ENCODE measurements at regions not wholly inside any gene's neighbourhood (a gene's known extent, or its start where the extent isn't known, plus 50 kb on each side); places are given as distances from the start of the nearest gene placed in this dataset.

DNA sequence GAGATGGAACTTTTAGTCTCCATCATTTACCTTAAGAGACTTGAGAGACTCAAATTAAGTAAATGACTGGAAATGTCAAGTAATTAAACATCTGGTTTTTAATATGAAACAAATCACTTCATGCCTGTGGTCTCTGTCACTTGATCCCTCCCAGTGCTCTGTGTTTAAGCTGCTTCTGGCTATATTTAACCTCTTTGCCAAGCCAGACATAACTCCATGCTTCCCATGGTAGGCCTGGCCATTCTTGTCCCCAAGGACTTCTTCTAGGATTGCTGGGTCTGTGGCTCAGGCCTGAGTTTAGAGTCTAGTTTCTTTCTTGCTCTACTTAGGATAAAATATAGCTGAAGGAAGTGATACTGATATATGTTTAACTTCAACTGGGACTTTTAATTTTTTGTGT, 1013.6 kb downstream of the FLRT2 start:
- no peak for DNase-seq

DNA sequence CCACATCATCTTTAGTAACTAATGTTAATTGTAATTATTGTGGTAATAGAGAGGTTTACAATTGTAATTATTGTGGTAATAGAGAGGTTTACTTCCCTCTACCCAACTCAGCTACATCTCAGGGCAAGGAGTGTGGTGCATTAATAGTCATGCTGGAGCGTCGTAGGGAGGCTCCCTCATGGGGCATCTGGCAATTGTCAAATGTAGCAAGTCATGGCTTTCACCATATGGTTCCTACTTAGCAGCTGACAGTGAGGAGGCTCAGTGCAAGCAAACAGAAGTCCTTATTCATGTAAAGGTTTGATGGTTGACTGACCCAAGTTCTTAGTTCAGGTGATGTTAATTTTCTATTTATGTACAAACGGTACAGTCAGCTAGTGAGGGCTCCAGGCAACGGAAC, 1012.0 kb downstream of the FLRT2 start:
- no peak for DNase-seq

DNA sequence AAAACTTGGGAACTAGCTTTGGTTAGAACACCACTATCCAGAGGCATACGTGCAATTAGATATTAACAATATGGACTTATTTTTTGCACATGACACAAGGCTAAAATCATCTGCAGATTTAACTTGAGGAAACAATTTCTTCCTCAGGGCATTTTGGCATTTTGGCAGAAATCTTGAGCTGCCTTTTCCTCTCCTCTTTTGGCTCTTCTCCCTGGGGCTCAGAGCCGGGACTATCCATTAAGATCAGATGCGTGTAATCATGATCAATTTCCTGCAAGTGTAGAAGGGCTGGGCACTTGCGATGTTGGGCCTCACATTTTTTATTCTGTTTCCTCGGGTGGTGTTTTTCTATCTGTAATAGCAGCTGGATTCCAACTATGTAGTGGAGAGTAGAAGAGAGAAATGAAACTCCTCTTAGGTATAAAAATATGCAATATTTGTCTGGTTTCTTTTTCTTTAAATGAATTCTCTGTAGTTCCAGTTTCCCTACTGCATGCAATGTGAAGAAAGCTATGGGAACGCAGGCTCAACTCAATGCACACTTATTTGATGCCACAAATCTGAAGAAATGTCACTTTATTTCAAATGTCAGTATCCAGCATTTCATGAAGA, 1010.8 kb downstream of the FLRT2 start:
- DNase-seq, result no peak

DNA sequence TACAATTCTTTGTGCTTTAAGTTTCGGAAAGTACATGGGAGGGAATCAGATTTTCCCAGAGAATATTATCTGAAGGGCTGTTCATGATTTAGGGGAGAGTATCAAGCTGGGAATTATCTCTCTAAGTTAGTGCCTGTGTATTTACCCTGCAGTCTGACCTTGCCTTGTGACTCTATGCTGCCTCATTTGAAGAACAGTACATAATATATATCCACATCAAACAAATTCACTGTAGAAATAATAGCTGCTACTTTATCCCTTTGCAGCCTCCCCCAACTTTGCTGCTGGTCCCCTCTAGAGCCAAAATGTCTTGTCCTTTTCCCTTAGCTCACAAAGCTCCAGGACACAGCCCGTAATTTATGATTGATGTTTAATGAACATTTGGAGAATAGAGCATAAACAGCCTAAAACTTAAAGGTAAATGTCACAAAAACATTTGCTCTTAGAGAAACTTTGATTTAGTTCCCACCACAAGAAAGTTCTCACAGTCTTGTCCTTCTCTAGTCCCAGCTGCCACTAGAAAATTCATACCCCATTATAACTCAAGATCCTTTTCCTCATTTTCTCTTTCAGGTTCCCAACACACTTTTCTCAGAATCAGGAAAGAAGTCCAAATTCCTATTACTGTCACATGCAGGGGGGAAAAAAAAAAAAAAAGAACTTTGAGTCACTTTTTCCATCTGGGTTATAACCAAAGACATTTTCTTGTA, 1009.6 kb downstream of the FLRT2 start:
- DNase-seq, result no peak

DNA sequence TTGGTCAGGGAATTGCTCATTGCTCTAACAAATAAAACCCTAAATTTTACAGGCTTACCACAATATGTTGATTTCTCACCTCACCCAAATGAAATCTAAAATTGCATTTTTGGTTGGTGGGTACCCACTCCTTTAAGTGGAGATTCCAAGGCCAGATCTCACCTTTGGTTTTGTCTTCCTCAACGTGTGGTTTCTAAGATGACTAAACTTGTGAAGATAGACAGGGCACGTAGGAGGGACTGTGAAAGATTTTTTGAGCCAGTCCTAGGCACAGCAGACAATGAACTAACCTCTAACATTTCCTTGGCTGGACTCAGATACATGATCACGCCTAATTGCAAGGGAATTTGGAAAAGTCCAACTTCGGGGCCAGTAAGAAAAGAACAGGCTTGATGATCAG, 1003.9 kb downstream of the FLRT2 start:
- no peak for DNase-seq

DNA sequence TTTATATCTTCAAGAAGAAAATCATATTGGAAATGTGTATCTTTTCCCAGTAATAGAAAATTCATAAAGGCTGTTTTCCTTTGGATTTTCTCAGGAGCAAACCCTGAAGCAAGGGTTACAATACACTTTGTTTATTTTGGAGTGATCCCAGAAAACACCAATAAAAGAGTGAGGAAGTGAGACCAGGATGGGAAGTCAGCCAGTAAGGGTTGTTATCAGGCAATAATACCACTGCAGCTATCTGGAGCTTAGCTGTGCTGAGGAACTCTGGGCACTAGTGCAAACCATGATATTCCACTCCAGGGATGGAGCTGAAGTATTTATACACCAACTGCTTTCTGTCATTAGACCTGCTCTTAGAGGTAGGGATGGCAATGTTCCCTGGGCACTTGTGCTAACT, 1002.3 kb downstream of the FLRT2 start:
- no peak for DNase-seq

DNA sequence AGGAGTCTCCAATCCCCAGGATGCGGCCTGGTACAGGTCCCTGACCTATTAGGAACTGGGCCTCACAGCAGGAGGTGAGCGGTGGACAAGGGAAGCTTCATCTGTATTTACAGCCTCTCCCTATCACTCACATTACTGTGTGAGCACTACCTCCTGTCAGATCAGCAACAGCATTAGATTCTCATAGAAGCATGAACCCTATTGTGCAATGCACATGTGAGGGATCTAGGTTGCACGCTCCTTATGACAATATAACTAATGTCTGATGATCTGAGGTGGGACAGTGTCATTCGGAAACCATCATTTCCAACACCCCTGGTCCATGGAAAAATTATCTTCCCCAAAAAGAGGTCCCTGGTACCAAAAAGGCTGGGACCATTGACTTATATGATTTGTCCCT, 1000.5 kb downstream of the FLRT2 start:
- no peak for DNase-seq

DNA sequence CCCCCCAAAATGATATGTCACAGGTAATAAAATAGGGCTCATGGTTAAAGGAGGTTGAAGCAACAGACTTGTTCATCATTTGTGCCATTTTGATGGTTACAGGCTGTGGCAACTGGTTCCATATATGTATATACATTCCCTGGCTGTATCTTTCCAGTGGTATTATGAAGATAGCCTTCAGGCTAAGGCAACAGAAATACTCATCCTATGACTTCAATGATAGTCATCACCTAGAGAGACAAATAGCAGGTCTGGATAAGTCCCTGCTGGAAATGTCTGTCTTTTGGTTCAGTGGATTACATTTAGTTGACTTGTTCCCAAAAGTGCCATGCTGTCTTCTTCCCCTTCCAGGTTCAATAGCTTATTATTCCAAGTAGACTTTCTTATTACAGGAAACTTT, 997.4 kb downstream of the FLRT2 start:
- no peak for DNase-seq

DNA sequence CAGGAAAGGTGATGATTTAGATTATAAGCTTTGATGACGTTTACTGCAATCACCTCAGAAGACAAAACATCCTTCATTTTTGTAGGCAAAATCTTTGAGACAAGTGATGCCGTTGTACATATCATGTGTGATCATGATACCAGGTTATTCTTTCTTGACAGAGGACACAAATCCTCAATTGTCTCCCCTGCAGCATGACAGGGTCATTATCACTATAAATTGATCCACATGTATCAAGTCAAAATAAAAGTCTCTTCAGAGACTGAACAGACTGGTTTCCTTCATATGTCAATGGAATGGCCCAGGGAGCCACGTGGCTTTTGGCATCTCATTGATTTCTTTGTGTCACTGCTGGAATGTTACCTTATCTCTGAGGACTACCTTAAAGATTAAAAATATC, 995.7 kb downstream of the FLRT2 start:
- no peak for DNase-seq

DNA sequence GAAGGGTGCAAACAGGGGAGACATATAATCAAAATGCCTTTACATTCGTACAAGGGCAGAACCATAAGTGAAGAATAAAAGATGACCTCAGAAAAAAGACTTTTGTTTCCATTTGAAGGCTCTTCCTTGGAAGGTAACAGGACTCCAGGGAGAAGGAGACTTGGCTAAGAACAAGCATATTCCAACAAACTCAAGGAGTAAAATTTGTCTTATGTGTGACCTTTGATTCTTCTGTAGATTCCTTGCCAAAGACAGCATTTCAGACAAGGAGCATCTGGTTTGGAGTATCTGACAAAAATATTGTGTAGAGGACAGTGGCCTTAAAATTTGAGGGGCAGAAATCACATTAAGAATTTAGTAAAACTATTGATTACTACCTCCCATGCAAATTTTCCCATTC, 991.9 kb downstream of the FLRT2 start:
- DNase-seq, result no peak

DNA sequence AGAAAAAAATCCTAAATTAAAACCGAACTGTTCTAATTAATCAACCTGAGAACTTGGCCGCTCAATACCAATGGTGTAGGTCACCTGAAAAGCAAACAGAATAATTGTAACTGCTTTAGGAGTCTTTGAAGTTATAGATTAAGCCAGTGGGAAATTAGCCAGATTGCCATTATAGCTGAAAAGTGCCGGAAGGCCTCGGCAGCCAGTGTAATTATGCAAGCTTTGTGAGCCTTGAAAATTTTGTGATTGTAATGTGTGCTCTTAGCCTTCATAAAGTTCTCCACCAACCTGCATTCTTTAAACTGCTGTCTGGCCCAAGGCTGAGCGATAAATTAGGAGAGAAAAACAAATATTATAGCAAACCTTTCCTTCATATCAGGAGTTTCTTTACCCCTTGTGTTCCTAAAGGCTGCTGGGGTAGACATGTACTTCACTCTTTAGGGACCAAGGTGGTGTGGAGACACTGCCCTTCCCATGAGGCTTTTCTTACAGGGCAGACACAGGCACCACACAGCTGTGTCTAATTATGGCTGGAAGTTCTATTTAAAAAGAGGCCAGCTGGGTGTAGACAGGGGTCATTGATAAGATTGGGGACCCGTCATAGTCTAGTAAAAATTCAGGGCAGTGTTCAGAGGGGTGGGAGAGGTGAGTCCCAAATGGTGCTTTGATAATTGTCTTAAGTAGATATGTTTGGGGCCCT, 991.2 kb downstream of the FLRT2 start:
- no peak for DNase-seq

DNA sequence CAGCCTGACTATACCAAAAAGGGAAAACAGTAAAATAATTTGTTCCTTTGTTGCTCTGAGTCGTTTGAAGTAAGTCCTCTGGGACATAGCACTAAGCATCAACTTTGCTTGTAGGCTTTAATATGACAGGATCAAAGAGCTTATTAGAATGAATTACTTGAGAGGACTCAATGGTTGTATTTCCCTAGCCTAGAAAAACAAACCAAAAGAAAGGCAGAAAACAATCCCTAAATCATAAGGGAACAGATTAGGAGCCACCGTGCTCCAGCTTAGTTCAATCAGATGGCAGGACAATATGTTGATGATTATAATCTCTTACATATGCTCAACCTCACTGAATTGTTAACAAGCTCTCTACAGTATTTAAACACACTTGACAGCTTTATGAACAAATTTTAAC, 988.4 kb downstream of the FLRT2 start:
- no peak for DNase-seq

DNA sequence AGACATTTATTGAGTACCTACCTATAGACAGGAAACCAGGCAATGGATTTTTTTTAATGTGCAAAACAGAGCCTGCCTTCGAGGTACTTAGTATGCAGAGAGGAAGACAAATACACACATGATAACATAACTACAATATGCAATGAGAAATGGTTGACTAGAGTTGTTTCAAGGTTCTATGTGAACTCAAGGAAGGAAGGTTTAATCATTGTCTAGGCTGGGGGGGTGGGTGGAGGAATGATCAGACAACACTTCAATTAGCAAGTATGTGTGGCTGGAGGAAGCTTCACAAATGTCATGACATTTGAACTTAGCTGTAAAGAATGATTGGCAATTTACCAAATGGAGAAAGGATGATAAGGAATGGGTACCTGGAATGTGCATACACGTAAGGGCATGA, 985.3 kb downstream of the FLRT2 start:
- no peak for DNase-seq

DNA sequence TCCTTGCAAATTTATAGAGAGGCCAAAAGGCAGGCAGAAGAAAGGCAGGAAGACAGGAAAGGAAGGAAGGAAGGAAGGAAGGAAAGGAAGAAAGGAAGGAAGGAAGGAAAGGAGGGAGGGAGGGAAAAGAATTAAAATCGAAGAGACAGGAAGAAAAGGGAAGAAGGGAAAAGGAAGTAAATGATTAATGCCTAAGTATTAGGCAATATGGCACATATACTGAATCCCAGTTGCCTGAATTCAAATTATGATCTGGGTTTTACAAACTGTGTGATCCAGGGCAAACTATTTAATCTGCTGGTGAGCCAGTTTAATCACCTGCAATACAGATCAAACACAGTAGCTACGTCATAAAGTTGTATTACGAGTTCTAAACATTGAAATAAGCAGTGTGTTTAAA, 983.6 kb downstream of the FLRT2 start:
- DNase-seq, result no peak

DNA sequence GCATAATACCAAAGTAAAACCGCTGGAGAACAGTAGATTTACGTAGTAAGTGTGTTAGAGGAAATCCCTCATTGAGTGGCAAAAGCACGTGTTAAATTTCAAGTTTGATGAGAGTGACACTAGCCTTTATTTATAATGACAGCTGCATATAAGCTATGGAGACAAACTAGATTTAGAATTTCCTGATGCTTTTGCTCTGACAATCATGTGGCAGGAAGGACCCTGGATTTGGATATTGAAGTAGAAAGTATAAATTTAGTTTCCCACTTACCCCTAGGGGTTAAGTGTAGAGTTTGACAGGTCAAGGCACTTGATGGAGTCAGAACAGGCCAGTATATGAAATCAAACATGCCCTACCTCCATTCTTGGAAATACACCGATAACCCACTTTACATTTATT, 983.1 kb downstream of the FLRT2 start:
- DNase-seq, result no peak

DNA sequence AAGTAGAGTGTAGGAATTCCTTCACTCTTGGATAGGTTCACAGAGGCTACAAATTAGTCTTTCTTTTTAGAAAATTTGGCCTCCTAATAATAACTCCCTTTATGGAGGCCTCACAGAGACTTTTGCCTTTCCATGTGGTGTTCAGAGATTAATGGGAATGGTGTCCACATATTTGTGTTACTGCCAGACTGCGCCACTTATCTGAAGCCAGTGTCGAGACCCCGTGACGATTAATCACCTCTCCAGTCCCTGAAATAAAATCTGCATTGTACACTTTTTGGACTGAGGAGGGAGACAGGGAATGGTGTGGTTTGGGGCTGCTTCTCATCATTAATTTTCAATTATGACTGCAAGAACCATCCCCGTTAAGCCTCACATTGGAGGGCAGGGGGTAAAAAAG, 980.5 kb downstream of the FLRT2 start:
- DNase-seq, result no peak

DNA sequence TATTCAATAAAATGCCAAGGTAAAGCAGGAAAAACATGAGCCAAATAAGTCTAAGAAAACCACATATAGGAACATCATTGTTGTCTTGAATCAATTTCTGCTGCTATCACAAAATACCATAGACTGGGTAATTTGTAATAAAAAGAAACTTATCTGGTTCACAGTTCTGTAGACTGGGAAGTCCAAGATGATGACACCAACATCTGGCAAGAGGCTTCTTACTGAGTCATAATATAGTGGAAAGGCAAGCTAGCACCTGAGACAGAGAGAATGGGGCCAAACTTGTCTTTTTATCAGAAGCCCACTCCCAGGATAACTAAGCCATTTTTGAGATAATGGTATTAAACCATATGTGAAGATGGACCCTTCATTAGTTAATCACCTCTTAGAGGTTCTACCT, 975.9 kb downstream of the FLRT2 start:
- DNase-seq, result no peak

DNA sequence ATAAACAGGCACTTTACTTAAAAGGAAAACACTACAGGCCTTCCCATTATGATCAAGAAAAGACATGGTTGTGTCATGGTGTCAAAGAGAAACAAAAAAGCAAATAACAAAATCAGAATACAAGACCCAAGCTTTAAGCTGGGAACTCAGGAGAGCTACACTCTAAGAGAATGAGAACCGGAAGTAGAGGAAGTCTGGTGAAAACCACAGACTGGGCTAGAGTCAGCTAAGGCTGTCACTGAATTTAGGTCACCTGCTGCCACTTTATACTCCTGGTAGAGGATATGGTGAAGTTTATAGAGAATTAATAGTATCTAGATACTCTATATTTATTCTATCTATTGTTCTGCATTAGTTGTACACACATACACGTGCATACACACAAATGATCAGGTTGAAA, 971.7 kb downstream of the FLRT2 start:
- DNase-seq, result no peak

DNA sequence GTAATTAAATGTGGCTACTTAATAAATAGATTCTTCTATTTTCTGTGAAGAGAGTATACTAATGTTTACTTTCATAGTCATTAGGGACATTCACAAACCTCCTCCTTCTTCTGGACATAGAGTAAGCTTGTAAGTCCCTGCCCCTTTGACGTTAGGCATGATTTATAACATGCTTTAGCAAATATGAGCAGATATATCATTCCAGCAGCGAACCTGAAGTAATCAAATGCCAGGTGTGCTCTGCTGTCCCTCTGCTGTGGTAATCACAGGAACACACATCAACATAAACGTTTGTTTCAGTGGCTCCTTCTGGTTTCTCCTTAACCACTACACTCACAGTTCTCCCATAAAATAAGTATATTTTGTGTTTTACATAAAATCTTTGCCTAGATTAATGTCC, 961.8 kb downstream of the FLRT2 start:
- no peak for DNase-seq

DNA sequence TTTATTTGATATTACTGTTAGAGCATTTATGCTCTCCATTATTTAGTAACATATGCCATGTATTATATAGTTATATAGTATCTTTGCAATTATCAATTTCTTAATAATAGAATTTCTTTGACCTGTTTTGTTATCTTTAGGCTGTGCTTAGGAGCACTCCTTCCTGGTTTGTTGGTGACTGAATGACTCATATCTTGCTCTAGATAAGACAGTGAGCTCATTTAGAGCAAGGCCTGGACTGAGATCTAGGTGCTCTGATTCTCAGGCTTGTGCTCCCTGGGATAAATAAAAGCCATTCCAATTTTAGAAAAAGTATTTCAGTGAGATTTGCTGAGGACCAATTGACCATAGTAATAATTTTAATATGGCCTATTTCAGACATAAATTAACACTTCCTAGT, 951.2 kb downstream of the FLRT2 start:
- DNase-seq, result no peak

DNA sequence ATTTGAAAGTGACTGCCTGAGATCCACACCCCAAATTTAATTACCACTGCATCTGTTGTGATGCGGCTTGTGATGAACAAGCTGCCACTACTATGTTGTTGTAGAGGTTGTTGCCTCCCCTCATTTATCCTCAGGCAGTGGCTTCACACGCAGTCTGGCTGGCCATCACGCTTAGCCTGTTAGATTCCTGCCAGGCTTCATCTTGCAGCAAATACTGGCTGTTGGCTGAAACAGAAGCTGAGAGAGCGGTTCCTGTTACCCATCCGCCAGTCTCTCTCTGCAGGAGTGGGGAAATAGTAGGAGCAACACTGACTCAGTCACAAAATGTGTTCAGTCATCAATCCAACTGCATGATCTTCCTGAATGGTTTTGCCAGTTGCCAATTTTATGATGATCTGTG, 934.4 kb downstream of the FLRT2 start:
- DNase-seq, result no peak

DNA sequence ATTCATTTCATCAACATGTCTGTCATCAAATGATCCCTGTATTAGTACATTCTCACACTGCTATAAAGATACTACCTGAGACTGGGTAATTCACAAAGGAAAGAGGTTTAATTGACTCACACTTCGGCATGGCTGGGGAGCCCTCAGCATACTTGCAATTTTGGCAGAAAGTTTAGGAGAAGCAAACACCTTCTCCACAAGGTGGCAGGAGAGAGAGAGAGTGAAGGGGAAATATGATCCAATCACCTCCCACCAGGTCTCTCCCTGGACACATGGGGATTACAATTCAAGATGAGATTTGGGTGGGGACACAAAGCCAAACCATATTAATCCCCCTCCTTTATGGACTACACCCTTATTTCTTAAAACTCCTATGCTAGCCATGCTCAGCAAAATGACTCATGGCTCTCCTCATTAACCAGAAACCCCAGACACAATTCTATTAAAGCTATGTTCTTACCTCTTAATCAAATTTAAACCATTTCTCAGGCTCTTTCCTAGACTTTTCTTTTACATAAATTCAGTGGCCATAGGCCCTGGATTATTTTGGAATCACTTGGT, 932.3 kb downstream of the FLRT2 start:
- no peak for DNase-seq

DNA sequence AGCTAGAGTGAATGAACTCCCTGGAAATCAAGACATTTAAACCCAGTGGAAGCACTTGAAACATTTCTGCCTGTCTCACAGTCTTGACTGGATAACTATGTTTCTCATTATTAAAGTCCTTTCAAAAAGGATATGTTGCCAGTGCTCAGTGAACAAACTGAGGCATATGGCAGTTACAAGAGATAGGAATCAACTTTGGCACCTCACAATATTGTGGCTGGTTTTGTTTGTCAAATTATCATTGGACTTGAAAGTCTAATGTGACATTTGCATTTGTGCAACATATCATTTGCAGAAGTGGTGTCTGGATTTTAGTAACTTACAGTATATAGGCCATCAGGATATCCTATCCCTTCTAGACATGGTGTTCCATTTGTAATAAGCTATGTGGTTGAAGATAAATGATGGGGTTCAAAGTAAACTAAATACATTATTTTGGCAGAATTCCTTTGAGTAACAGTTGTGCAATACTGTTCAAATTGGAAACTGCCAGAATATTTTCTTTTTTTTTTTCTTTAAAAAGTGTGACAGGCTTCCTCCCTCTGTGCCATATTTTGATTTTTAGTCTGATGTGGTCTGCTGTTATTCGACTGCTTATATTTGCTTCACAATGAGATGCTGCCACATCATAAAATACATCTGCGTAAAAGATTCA, 927.7 kb downstream of the FLRT2 start:
- DNase-seq, result no peak

DNA sequence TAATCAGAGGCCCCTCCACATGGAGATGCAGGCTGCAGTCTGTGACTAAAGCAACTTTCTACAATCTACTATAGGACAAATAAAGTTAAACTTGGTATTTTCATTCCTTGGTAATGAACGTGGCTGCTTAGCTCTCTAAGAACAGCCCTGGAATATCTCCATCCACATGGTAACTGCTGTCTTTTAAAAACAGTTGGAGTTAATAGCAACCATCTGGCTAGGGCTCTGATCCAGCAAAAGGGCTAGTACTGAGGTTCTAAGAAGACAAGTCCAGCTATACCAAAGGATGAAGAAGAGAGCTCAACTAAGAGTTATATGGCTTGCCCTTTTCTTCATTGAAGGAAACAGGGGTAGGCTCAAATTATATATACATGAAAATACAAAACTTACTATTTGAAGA, 920.1 kb downstream of the FLRT2 start:
- DNase-seq, result no peak

Measured in CD4-positive, alpha-beta T cell treated with Interleukin-6 for 4 hours (primary cell).